ENCODE measurements at regions not wholly inside any gene's neighbourhood (a gene's known extent, or its start where the extent isn't known, plus 50 kb on each side); places are given as distances from the start of the nearest gene placed in this dataset.

- TF ChIP-seq CTCF (conservative IDR thresholded peaks at IDR 0.05; ENCODE audit: low read depth, low read length) (no peak), EZH2 (IDR thresholded peaks at IDR 0.05; ENCODE audit: borderline replicate concordance, low read depth, low read length, poor library complexity, severe bottlenecking) (no peak)
These were observed 54.0 kb upstream of the C5orf58 start for GRCh38 chr5:170178814-170179213.
